ENCODE measurements at regions not wholly inside any gene's neighbourhood (a gene's known extent, or its start where the extent isn't known, plus 50 kb on each side); places are given as distances from the start of the nearest gene placed in this dataset.
"Not testable (repeated sequence)": the region's sequence is repeated elsewhere in the genome, so short reads cannot be mapped to it uniquely, and the experiment has no call there.

- not testable (repeated sequence) for TF ChIP-seq EZH2phosphoT487 (IDR thresholded peaks at IDR 0.05; ENCODE audit: insufficient read depth, low read depth); EZH2 (IDR thresholded peaks at IDR 0.05; ENCODE audit: insufficient read depth, poor library complexity, severe bottlenecking)
Measured at GRCh38 chr9:62874745-62875599, 1685.1 kb downstream of the SPATA31A7 start.
